Common myeloid progenitor, CD34-positive (primary cell): ENCODE measurements at regions not wholly inside any gene's neighbourhood (a gene's known extent, or its start where the extent isn't known, plus 50 kb on each side); places are given as distances from the start of the nearest gene placed in this dataset.
"Not testable (repeated sequence)": the region's sequence is repeated elsewhere in the genome, so short reads cannot be mapped to it uniquely, and the experiment has no call there.

Source experiments
- CTCF ChIA-PET: fragments of 350-600 bp; sonication (Branson Sonifier 250); formaldehyde crosslinking; loops from one replicate; lab custom pipeline; 2021; ENCODE audit warnings: antibody characterized with exemption; lab: Charles Lee
- POLR2A ChIA-PET: fragments of 350-600 bp; sonication (Branson Sonifier 250); formaldehyde crosslinking; loops from one replicate; lab custom pipeline; 2021; ENCODE audit warnings: antibody characterized with exemption; lab: Charles Lee
- DNase-seq, 3 donors: peaks; one replicate each; pipeline versions ENCODE4 v3.0.0 to v3.0.0-alpha.2; 2013
- H3K27ac ChIP-seq, 2 experiments: 1 replicate in 1 of 2; 2 replicates in 1 of 2; pipeline ENCODE4 v1.7.0; 2013; ENCODE audit warnings: inconsistent platforms in 2 of 2, low read length in 2 of 2, mild to moderate bottlenecking in 2 of 2, low read depth in 1 of 2, moderate library complexity in 1 of 2; ENCODE audit not compliant: severe bottlenecking in 2 of 2, insufficient read depth in 1 of 2, poor library complexity in 1 of 2
- H3K27me3 ChIP-seq, 5 experiments: replicated peaks in 2 of 5; 1 replicate in 3 of 5; 2 replicates in 2 of 5; pipeline versions ENCODE4 v1.6.1 to v1.7.0; 2013; ENCODE audit warnings: low read length in 4 of 5, mild to moderate bottlenecking in 2 of 5, moderate library complexity in 2 of 5, inconsistent platforms in 1 of 5; ENCODE audit not compliant: insufficient read depth in 5 of 5, control insufficient read depth in 4 of 5
- H3K36me3 ChIP-seq, 4 experiments: 1 replicate in 2 of 4; 2 replicates in 2 of 4; pipeline versions ENCODE4 v1.6.1 to v1.7.0; 2013; ENCODE audit warnings: low read length in 3 of 4, control low read depth in 1 of 4, mild to moderate bottlenecking in 1 of 4; ENCODE audit not compliant: control insufficient read depth in 4 of 4, insufficient read depth in 4 of 4
- H3K4me1 ChIP-seq, 4 experiments: 1 replicate in 3 of 4; 2 replicates in 1 of 4; pipeline versions ENCODE4 v1.6.1 to v1.7.1; 2013; ENCODE audit warnings: low read length in 3 of 4, mild to moderate bottlenecking in 3 of 4, control low read depth in 1 of 4, inconsistent platforms in 1 of 4, moderate library complexity in 1 of 4; ENCODE audit not compliant: control insufficient read depth in 4 of 4, insufficient read depth in 4 of 4; ENCODE audit errors: control extremely low read depth in 1 of 4
- H3K4me3 ChIP-seq, 7 experiments: 1 replicate in 4 of 7; 2 replicates in 3 of 7; pipeline versions ENCODE4 v1.5.1 to v1.7.0; 2013; ENCODE audit warnings: mild to moderate bottlenecking in 7 of 7, low read length in 6 of 7, moderate library complexity in 6 of 7, inconsistent platforms in 2 of 7, low read depth in 2 of 7, control low read depth in 1 of 7; ENCODE audit not compliant: insufficient read depth in 4 of 7, control insufficient read depth in 1 of 7; ENCODE audit errors: extremely low read depth in 1 of 7
- H3K9me3 ChIP-seq, 5 experiments: 1 replicate in 4 of 5; 2 replicates in 1 of 5; pipeline versions ENCODE4 v1.6.1 to v1.7.1; 2013; ENCODE audit warnings: low read length in 4 of 5, mild to moderate bottlenecking in 2 of 5, inconsistent platforms in 1 of 5, low read depth in 1 of 5, moderate library complexity in 1 of 5; ENCODE audit not compliant: control insufficient read depth in 4 of 5, insufficient read depth in 2 of 5; ENCODE audit errors: control extremely low read depth in 1 of 5
- WGBS: methylation state at CpG from one replicate; pipeline ENCODE4 v1.1.5; 2013; ENCODE audit not compliant: insufficient coverage; 5-methylcytosine and 5-hydroxymethylcytosine counted together

DNA sequence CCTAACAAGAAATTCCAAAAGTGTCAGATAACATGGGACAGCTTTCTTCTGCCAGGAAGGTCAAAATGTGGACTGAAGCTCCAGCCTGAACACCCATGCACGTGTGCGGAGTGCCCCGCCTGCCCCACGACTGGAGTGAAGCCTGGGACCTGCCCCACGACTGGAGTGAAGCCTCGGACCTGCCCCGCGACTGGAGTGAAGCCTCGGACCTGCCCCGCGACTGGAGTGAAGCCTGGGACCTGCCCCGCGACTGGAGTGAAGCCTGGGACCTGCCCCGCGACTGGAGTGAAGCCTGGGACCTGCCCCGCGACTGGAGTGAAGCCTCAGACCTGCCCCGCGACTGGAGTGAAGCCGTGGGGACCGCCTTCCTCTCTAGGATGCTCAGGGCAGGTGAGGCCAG, 61.4 kb upstream of the ACTRT2 start:
- H3K4me1 ChIP-seq, H3K4me3 ChIP-seq, H3K36me3 ChIP-seq, H3K27me3 ChIP-seq, H3K27ac ChIP-seq, CTCF ChIA-PET, DNase-seq: not testable (repeated sequence)
- POLR2A ChIA-PET = interaction anchor here (0.5 kb wide), 1 partner anchor 10 kb away, joined by 7 read pairs; no protein-coding TSS in a partner anchor
- WGBS = 93% methylated on average over 18 of the region's 21 CpGs
- peaks cover 5 to 25% (median 12%) of the 10 kb centered on the region in 5 experiments for H3K9me3 ChIP-seq

DNA sequence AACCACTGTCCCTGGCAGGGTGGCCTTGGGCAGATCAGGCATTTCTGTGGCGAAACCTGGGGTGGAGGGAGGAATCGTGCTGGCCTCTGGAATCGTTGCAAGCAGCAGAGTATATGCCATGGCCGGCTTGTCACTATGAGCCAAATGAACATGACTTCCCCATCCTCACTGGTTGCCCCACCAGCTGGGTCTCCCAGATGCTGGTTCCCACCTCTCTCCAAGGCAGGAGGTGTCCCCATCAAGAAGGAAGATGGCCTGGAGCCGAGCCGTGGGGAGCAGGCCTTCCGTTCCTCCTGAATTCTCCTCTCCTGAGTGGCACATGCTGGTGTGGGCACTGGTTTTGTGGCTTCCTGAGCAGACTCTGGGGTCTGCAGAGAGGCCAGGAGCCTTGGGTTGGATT, 60.2 kb upstream of the ACTRT2 start:
- ChIA-PET CTCF (no interaction called here), POLR2A (no interaction called here)
- Histone ChIP-seq H3K4me1 (no peaks in the 10 kb centered on the region), H3K27me3 (peaks cover 0 to 6% (median 0%) of the 10 kb centered on the region in 5 experiments), H3K4me3 (no peak overlapping the region), H3K36me3 (no peaks in the 10 kb centered on the region), H3K27ac (no peak overlapping the region), H3K9me3 (peaks cover 5 to 14% (median 9%) of the 10 kb centered on the region in 5 experiments)
- 100% methylated on average over 3 of the region's 7 CpGs for WGBS
- DNase-seq = no peak

DNA sequence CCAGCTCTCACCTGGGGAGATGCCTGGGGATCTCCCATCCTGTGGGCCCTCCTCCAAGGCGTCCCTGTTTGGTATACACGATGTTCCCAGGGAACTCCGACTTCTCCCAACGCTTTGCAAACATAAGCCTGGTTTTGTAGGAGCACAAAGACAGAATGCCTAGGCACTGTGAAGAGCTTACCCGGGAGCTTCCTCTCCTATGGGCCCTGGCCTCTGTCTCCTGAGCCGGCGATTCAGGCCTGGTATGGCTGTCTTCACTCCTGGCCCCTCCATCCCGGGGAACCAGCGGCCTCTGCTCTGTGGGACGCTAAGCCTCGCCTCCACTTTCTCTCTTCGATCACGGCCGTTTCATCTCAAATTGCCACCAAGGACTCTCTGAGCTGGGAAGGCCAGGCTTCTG, 59.6 kb upstream of the ACTRT2 start:
- H3K9me3 ChIP-seq = peaks cover 5 to 13% (median 7%) of the 10 kb centered on the region in 5 experiments
- no peaks in the 10 kb centered on the region for H3K4me1 ChIP-seq
- CTCF ChIA-PET = no interaction called here

DNA sequence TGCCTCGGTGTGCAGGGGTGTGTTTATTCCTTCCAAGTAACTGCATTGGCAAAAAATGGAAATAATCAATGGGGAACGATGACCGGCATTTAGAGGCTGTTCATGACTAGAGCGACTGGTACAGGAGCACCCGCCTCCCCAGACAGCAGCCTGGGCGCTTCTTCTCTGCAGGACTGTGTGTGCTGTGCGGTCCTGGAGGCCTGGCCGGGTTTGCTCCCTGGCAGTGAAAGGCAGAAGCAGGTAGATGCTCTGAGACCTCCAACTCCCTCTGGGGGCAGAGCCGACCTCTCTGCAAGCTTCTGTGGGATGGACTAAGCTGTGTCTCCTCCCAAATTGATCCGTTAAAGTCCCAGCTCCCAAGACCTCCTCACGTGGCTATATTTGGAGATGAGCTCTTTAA, 59.2 kb upstream of the ACTRT2 start:
- 95% methylated on average over 7 of the region's 11 CpGs for WGBS
- Histone ChIP-seq H3K27ac (no peak overlapping the region), H3K4me1 (no peaks in the 10 kb centered on the region), H3K9me3 (peaks cover 5 to 13% (median 7%) of the 10 kb centered on the region in 5 experiments), H3K27me3 (peaks cover 0 to 13% (median 0%) of the 10 kb centered on the region in 5 experiments), H3K4me3 (no peak overlapping the region), H3K36me3 (no peaks in the 10 kb centered on the region)
- no peak for DNase-seq
- POLR2A ChIA-PET = no interaction called here
- CTCF ChIA-PET = interaction anchor here (1.3 kb wide), 1 partner anchor 75 kb away, joined by 3 read pairs; no protein-coding TSS in a partner anchor

More for the DNA sequence above, 59.6 kb upstream of the ACTRT2 start:
- WGBS = 99% methylated on average over 14 of the region's 14 CpGs
- H3K36me3 ChIP-seq = no peaks in the 10 kb centered on the region
- no peak overlapping the region for H3K4me3 ChIP-seq
- no peak overlapping the region for H3K27ac ChIP-seq
- no peak for DNase-seq
- peaks cover 0 to 9% (median 0%) of the 10 kb centered on the region in 5 experiments for H3K27me3 ChIP-seq
- POLR2A ChIA-PET = no interaction called here

DNA sequence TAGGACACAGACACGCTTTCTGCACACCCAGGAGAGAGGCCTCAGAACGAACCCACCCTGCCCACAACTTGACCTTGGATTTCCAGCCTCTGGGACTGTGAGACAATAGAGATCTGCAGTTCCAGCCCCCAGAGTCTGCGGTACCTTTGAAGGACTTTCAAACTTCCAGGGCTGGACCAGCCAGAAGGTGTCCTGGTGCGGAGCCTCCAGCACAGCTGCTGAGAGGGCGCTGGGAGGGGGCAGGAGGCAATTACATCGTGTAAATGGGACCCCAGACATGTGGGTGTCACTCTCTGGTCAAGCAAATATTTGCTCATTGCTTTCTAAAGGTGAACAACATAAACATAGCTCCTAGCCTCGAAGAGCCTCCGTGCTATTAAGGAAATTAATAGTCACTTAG, 58.7 kb upstream of the ACTRT2 start:
- DNase-seq = no peak
- H3K36me3 ChIP-seq = no peaks in the 10 kb centered on the region
- ChIA-PET POLR2A (no interaction called here), CTCF (interaction anchor here (1.3 kb wide), 1 partner anchor 75 kb away, joined by 3 read pairs; no protein-coding TSS in a partner anchor)
- H3K9me3 ChIP-seq = peaks cover 4 to 12% (median 7%) of the 10 kb centered on the region in 5 experiments
- H3K27me3 ChIP-seq = peaks cover 0 to 17% (median 0%) of the 10 kb centered on the region in 5 experiments
- WGBS = 89% methylated on average over 6 of the region's 8 CpGs
- no peak overlapping the region for H3K27ac ChIP-seq
- H3K4me3 ChIP-seq = no peak overlapping the region
- H3K4me1 ChIP-seq = no peaks in the 10 kb centered on the region

DNA sequence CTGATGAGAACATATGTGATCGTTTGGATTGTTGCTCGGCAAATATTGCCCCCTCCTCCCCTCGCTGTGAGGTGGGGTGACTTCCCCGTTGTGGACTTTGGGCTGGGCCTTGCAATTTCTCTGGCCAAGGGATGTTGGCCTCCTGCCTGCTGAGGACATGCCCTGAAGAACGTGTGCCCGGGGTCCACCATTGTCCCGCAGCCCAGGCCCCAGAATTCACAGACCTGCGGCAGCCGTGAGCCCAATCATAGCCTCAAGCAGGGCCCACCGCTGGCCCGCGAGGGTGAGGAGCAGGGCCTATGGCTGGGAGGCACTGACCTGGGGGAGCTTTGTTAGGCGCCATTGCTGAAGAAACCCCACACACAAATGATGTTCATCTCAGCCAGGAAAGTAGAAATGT, 58.3 kb upstream of the ACTRT2 start:
- 94% methylated on average over 6 of the region's 13 CpGs for WGBS
- peaks cover 0 to 12% (median 7%) of the 10 kb centered on the region in 5 experiments for H3K9me3 ChIP-seq
- CTCF ChIA-PET = interaction anchor here (1.3 kb wide), 1 partner anchor 76 kb away, joined by 3 read pairs; no protein-coding TSS in a partner anchor

DNA sequence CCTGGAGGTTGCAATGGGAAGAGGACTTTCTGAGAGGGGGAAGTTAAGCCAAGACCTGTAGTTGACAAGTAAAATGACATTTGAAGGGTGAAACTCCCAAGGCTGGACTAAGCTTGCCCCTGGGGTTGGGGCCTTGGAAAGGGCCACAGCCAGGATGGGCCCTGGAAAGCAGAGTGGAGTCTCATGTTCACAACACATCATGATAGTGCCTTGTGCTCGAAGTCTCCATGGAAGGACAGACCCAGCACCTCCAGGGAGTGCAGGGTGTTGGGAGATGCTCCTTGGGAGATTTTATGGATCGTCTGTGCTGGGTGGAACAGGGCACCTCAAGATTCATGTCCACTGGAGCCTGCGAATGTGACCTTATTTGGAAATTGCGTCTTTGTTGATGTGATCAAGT, 55.6 kb upstream of the ACTRT2 start:
- no peaks in the 10 kb centered on the region for H3K9me3 ChIP-seq

More for the DNA sequence above, 58.3 kb upstream of the ACTRT2 start:
- Histone ChIP-seq H3K36me3 (no peaks in the 10 kb centered on the region), H3K27ac (no peak overlapping the region), H3K4me1 (no peaks in the 10 kb centered on the region), H3K27me3 (peaks cover 0 to 21% (median 1%) of the 10 kb centered on the region in 5 experiments), H3K4me3 (no peak overlapping the region)
- POLR2A ChIA-PET = no interaction called here
- DNase-seq = no peak

More for the DNA sequence above, 55.6 kb upstream of the ACTRT2 start:
- Histone ChIP-seq H3K27ac (no peak overlapping the region), H3K4me3 (no peak overlapping the region), H3K4me1 (peaks cover 0 to 11% (median 7%) of the 10 kb centered on the region in 4 experiments), H3K27me3 (peaks cover 0 to 41% (median 4%) of the 10 kb centered on the region in 5 experiments), H3K36me3 (no peaks in the 10 kb centered on the region)
- no peak for DNase-seq
- POLR2A ChIA-PET = no interaction called here
- CTCF ChIA-PET = no interaction called here
- WGBS = 100% methylated on average over 4 of the region's 4 CpGs
